ENCODE measurements at regions not wholly inside any gene's neighbourhood (a gene's known extent, or its start where the extent isn't known, plus 50 kb on each side); places are given as distances from the start of the nearest gene placed in this dataset.

DNA sequence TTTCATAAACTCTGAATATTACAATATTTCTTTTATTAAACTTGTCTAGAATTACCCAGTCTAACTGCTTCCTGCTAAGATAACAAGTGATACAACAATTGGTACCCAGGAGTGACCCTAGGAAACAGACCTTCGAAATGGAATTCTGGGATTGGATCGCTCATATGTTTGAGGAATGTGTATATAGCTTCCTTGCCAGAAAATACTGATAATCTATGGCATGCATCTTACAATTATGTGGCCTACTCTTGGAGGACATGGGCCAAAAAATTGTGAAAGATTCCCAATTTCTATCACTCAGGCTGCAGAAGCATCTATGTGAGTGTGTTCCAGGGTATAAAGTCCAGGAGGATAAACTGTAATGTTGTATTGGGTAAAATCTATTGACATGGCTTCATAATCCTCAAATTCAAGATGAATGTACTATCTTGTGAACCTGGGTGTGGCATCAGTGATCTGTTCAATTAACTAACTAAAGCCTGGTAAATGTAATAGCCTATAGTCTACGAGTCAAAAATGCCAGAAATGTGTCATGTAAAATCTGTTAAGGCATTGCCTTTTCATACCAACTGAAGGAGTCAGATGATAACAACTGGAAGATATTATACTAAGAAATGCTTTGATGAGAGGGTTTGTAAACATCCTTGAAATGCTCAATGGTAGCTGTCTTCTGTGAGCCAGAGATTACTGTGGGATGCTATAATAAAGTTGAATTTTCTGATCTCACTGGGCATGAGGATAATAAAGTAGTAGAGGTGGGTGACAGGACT lies 1499.3 kb downstream of the PCDH7 start:
- no peak overlapping the region for H3K4me3 ChIP-seq (ENCODE audit: low read depth, low read length, poor library complexity, severe bottlenecking)
- H3K36me3 ChIP-seq (ENCODE audit: insufficient read depth, low read length, poor library complexity, severe bottlenecking), result no peaks in the 10 kb centered on the region
- POLR2A ChIA-PET (ENCODE audit: low non-redundant PET), result no interaction called here
- intact Hi-C loops (cut with micrococcal nuclease; ENCODE audit: unreplicated experiment), result no loop called here
- no peaks in the 10 kb centered on the region for H3K27me3 ChIP-seq (replicated peaks; ENCODE audit: insufficient read depth, low read depth, low read length, poor library complexity)
- TF ChIP-seq EZH2 (IDR thresholded peaks at IDR 0.05; ENCODE audit: borderline replicate concordance, low read depth, low read length, poor library complexity, severe bottlenecking), result no peak
- no peak for TF ChIP-seq CTCF (conservative IDR thresholded peaks at IDR 0.05; ENCODE audit: low read depth, low read length)
- no peaks in the 10 kb centered on the region for H3K4me1 ChIP-seq (ENCODE audit: insufficient read depth, low read length, poor library complexity, severe bottlenecking)
- BruUV-seq (replicated peaks), result no TSS peak
- no peak overlapping the region for H3K27ac ChIP-seq (ENCODE audit: low read depth, low read length, poor library complexity, severe bottlenecking)
- H3K9me3 ChIP-seq (ENCODE audit: low read depth, low read length, poor library complexity, severe bottlenecking), result no peaks in the 10 kb centered on the region
- CTCF ChIA-PET, result no interaction called here
- no peak for DNase-seq (ENCODE audit: low spot score)

DNA sequence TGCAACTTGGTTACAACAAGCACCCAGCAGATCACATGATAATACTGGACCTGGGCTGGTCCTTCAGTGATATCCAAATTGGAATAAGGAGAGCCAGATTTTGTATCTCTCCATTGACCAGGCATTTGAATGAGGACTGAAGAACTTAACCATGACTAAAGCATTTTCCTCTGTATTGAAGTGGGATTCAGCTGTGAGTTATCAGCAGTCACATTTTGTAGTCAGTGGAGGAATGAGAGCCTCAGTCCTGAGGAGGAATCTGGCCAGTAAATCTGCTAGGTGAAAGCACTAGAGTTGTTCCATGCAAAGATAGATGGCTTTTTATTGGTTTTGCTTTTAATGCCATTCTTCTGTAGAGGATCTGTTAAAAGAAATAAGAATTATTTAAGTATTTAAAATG lies 1506.0 kb downstream of the PCDH7 start:
- no peaks in the 10 kb centered on the region for H3K9me3 ChIP-seq (ENCODE audit: low read depth, low read length, poor library complexity, severe bottlenecking)
- CTCF ChIA-PET, result no interaction called here
- BruUV-seq (replicated peaks), result no TSS peak
- TF ChIP-seq CTCF (conservative IDR thresholded peaks at IDR 0.05; ENCODE audit: low read depth, low read length) (no peak), EZH2 (IDR thresholded peaks at IDR 0.05; ENCODE audit: borderline replicate concordance, low read depth, low read length, poor library complexity, severe bottlenecking) (no peak)
- H3K36me3 ChIP-seq (ENCODE audit: insufficient read depth, low read length, poor library complexity, severe bottlenecking), result no peaks in the 10 kb centered on the region
- POLR2A ChIA-PET (ENCODE audit: low non-redundant PET), result no interaction called here
- H3K4me1 ChIP-seq (ENCODE audit: insufficient read depth, low read length, poor library complexity, severe bottlenecking), result no peaks in the 10 kb centered on the region
- no peaks in the 10 kb centered on the region for H3K27me3 ChIP-seq (replicated peaks; ENCODE audit: insufficient read depth, low read depth, low read length, poor library complexity)
- DNase-seq (ENCODE audit: low spot score), result no peak
- H3K4me3 ChIP-seq (ENCODE audit: low read depth, low read length, poor library complexity, severe bottlenecking), result no peak overlapping the region
- intact Hi-C loops (cut with micrococcal nuclease; ENCODE audit: unreplicated experiment), result no loop called here
- no peak overlapping the region for H3K27ac ChIP-seq (ENCODE audit: low read depth, low read length, poor library complexity, severe bottlenecking)

DNA sequence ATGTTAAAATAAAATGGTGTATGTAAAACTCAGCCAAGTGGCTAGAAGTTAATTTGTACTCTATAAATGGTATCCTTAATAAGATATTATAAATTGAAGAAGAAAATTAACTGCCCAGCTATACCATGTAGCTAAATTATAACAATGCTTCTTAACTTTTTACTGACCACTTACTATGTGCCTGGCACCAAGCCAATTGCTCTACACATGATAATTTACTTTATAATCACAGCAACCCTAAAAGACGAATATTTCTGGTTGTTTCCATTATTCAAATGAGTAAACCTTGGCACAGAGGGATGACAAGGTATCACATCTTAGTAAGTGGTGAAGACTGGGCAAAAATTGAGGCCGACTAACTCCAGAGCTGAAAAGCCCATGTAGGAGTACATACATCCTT lies 1506.6 kb downstream of the PCDH7 start:
- Histone ChIP-seq H3K9me3 (ENCODE audit: low read depth, low read length, poor library complexity, severe bottlenecking) (no peaks in the 10 kb centered on the region), H3K4me3 (ENCODE audit: low read depth, low read length, poor library complexity, severe bottlenecking) (no peak overlapping the region), H3K4me1 (ENCODE audit: insufficient read depth, low read length, poor library complexity, severe bottlenecking) (no peaks in the 10 kb centered on the region), H3K27me3 (replicated peaks; ENCODE audit: insufficient read depth, low read depth, low read length, poor library complexity) (no peaks in the 10 kb centered on the region), H3K36me3 (ENCODE audit: insufficient read depth, low read length, poor library complexity, severe bottlenecking) (no peaks in the 10 kb centered on the region), H3K27ac (ENCODE audit: low read depth, low read length, poor library complexity, severe bottlenecking) (no peak overlapping the region)
- ChIA-PET CTCF (no interaction called here), POLR2A (ENCODE audit: low non-redundant PET) (no interaction called here)
- BruUV-seq (replicated peaks), result no TSS peak
- TF ChIP-seq CTCF (conservative IDR thresholded peaks at IDR 0.05; ENCODE audit: low read depth, low read length) (no peak), EZH2 (IDR thresholded peaks at IDR 0.05; ENCODE audit: borderline replicate concordance, low read depth, low read length, poor library complexity, severe bottlenecking) (no peak)
- intact Hi-C loops (cut with micrococcal nuclease; ENCODE audit: unreplicated experiment), result no loop called here
- no peak for DNase-seq (ENCODE audit: low spot score)
